ENCODE measurements at regions not wholly inside any gene's neighbourhood (a gene's known extent, or its start where the extent isn't known, plus 50 kb on each side); places are given as distances from the start of the nearest gene placed in this dataset.

DNA sequence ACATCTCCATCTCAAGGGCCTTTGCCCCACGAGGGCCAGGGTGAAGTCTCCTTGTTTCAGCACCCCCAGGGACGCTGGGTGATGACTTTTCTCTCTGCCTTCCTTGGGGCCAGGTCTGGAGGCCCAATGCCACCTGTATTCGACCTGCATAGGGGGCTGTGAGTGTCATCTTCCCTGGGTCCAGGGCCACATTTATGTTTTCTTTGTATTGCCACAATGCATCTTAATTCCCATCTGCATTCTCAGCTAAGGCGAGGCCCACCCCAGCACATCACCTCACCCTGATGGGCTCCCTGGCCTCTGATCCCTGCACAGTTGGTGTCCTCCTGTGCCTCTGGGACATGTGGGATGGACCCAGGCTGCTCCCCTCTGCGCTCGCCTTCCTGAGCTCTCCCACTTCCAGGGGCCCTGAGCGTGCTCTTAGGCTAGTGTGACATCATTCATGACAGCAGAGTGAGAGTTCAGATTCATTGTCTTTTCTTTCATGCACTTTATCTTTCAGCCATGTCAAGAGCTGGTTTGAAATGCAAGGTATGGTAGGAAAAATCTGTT, 122.0 kb upstream of the COPS8 start:
- DNase-seq (ENCODE audit: low read depth, low spot score), result no peak
- H3K9me3 ChIP-seq (ENCODE audit: insufficient read depth, low read length), result peaks cover 12% of the 10 kb centered on the region; the same call in 1 of the 2 replicates
- no peak for TF ChIP-seq ZNF274 (IDR thresholded peaks at IDR 0.05; ENCODE audit: low read depth, low read length)
- H3K4me3 ChIP-seq (ENCODE audit: insufficient read length, low read depth), result no peak overlapping the region
- H3K9ac ChIP-seq (ENCODE audit: insufficient read length, low read depth), result no peak overlapping the region
- no peaks in the 10 kb centered on the region for H3K36me3 ChIP-seq (ENCODE audit: insufficient read depth, insufficient read length, low read length)
- no peaks in the 10 kb centered on the region for H3K27me3 ChIP-seq (ENCODE audit: insufficient read depth, insufficient read length)
- peaks cover 3% of the 10 kb centered on the region for H3K4me1 ChIP-seq (ENCODE audit: insufficient read depth, insufficient read length)

DNA sequence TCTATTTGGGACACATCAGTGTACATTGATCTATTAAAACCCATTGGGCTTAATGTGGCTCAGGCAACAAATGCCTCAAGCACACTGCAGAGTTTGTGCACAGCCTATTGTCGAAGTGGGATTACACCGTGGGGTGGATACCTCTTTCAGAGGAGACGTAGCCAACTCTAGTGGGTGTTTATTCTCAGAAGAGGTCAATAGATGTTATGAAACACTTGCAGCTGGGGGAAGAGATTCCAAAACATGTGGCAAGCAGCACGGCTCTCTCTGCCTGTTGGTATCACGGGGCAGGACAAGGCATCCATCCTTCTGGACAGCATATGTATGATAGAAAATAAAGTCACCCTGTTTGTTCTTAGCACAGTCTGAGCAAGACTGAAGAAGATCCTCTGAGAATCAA, 121.4 kb upstream of the COPS8 start:
- no peaks in the 10 kb centered on the region for H3K36me3 ChIP-seq (ENCODE audit: insufficient read depth, insufficient read length, low read length)
- no peak for DNase-seq (ENCODE audit: low read depth, low spot score)

GRCh38 chr2:236965021-236965840, 120.5 kb upstream of the COPS8 start:
- H3K9me3 ChIP-seq (ENCODE audit: insufficient read depth, low read length), result peaks cover 12% of the 10 kb centered on the region; the same call in 1 of the 2 replicates
- no peaks in the 10 kb centered on the region for H3K27me3 ChIP-seq (ENCODE audit: insufficient read depth, insufficient read length)
- TF ChIP-seq ZNF274 (IDR thresholded peaks at IDR 0.05; ENCODE audit: low read depth, low read length) (no peak), YY1 (IDR thresholded peaks at IDR 0.05; ENCODE audit: insufficient read depth, insufficient read length) (no peak)
- peaks cover 3% of the 10 kb centered on the region for H3K4me1 ChIP-seq (ENCODE audit: insufficient read depth, insufficient read length)
- H3K36me3 ChIP-seq (ENCODE audit: insufficient read depth, insufficient read length, low read length), result no peaks in the 10 kb centered on the region
- DNase-seq (ENCODE audit: low read depth, low spot score), result peak; percentile 38
- H3K9ac ChIP-seq (ENCODE audit: insufficient read length, low read depth), result no peak overlapping the region
- no peak overlapping the region for H3K4me3 ChIP-seq (ENCODE audit: insufficient read length, low read depth)

More for the DNA sequence above, 121.4 kb upstream of the COPS8 start:
- no peak for TF ChIP-seq YY1 (IDR thresholded peaks at IDR 0.05; ENCODE audit: insufficient read depth, insufficient read length)
- no peak for TF ChIP-seq SUZ12 (IDR thresholded peaks at IDR 0.05; ENCODE audit: extremely low read depth, insufficient read depth, insufficient read length)
- TF ChIP-seq ZNF274 (IDR thresholded peaks at IDR 0.05; ENCODE audit: low read depth, low read length), result no peak
- Histone ChIP-seq H3K9ac (ENCODE audit: insufficient read length, low read depth) (no peak overlapping the region), H3K27me3 (ENCODE audit: insufficient read depth, insufficient read length) (no peaks in the 10 kb centered on the region), H3K4me3 (ENCODE audit: insufficient read length, low read depth) (no peak overlapping the region), H3K4me1 (ENCODE audit: insufficient read depth, insufficient read length) (peaks cover 3% of the 10 kb centered on the region), H3K9me3 (ENCODE audit: insufficient read depth, low read length) (peaks cover 12% of the 10 kb centered on the region; the same call in 1 of the 2 replicates)

GRCh38 chr2:236965841-236966096, 119.9 kb upstream of the COPS8 start:
- peaks cover 3% of the 10 kb centered on the region for H3K4me1 ChIP-seq (ENCODE audit: insufficient read depth, insufficient read length)
- H3K36me3 ChIP-seq (ENCODE audit: insufficient read depth, insufficient read length, low read length), result no peaks in the 10 kb centered on the region
- no peak for DNase-seq (ENCODE audit: low read depth, low spot score)
- H3K4me3 ChIP-seq (ENCODE audit: insufficient read length, low read depth), result no peak overlapping the region
- H3K9me3 ChIP-seq (ENCODE audit: insufficient read depth, low read length), result peaks cover 12% of the 10 kb centered on the region; the same call in 1 of the 2 replicates
- no peak overlapping the region for H3K9ac ChIP-seq (ENCODE audit: insufficient read length, low read depth)
- H3K27me3 ChIP-seq (ENCODE audit: insufficient read depth, insufficient read length), result no peaks in the 10 kb centered on the region
- TF ChIP-seq SUZ12 (IDR thresholded peaks at IDR 0.05; ENCODE audit: extremely low read depth, insufficient read depth, insufficient read length) (no peak), ZNF274 (IDR thresholded peaks at IDR 0.05; ENCODE audit: low read depth, low read length) (no peak), YY1 (IDR thresholded peaks at IDR 0.05; ENCODE audit: insufficient read depth, insufficient read length) (no peak)

DNA sequence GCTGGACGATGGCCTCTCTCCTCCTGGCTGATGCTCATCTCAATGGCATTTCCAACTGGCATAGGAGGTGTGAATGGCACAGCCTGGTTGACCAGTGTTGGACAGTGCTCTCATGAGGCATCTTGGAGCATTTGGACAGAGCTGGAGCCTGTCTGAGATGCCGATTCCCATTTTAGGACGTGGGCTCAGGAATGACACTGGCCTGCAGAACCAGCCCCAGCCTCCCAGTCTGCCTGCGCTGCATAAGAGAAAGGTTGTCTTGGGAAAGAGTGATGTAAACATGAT, 118.2 kb upstream of the COPS8 start:
- no peak overlapping the region for H3K4me3 ChIP-seq (ENCODE audit: insufficient read length, low read depth)
- H3K4me1 ChIP-seq (ENCODE audit: insufficient read depth, insufficient read length), result peaks cover 7% of the 10 kb centered on the region
- H3K27me3 ChIP-seq (ENCODE audit: insufficient read depth, insufficient read length), result no peaks in the 10 kb centered on the region
- no peak for DNase-seq (ENCODE audit: low read depth, low spot score)
- H3K9ac ChIP-seq (ENCODE audit: insufficient read length, low read depth), result no peak overlapping the region
- H3K36me3 ChIP-seq (ENCODE audit: insufficient read depth, insufficient read length, low read length), result no peaks in the 10 kb centered on the region
- H3K9me3 ChIP-seq (ENCODE audit: insufficient read depth, low read length), result peaks cover 12% of the 10 kb centered on the region; the same call in 1 of the 2 replicates
- TF ChIP-seq SUZ12 (IDR thresholded peaks at IDR 0.05; ENCODE audit: extremely low read depth, insufficient read depth, insufficient read length) (no peak), YY1 (IDR thresholded peaks at IDR 0.05; ENCODE audit: insufficient read depth, insufficient read length) (no peak), ZNF274 (IDR thresholded peaks at IDR 0.05; ENCODE audit: low read depth, low read length) (no peak)

DNA sequence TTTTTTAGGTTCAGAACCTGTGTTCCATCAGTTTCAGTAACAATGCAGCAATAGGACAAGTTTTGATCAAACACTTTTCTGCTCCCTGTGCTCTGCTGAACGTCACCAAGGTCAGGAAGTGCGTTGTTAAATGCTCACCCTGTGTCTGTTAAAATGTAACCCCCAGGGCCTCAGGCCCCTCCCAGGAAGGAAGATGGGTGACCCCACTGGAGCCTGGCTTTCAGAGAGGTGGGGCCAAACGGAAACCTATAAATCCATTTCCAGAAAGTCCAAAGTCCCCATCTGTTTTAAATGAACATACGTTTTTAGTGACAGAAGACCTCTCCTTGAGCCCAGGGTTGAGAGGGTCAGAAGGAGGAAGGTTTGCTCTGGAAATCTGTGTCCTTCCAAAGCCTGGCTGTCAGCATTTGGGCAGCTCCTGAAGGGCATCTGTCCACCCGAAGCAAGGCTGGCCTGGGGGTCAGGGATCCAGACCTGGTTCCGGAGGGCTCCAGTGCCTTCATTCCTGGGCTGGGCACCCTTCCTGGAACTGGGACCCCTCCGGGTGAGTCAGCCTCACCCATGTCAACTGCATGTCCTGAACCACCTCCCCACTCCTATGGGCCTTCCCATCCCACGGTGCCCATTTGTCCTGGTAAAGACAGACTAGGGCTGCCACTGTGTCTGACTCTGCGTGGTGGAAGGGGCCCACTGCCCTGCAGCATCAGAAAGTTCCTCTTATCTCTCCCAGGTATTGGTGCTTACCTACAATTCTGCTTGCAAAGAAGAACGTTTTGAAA, 117.4 kb upstream of the COPS8 start:
- DNase-seq (ENCODE audit: low read depth, low spot score), result no peak
- Histone ChIP-seq H3K9me3 (ENCODE audit: insufficient read depth, low read length) (peaks cover 12% of the 10 kb centered on the region; the same call in 1 of the 2 replicates), H3K27me3 (ENCODE audit: insufficient read depth, insufficient read length) (no peaks in the 10 kb centered on the region), H3K9ac (ENCODE audit: insufficient read length, low read depth) (no peak overlapping the region), H3K36me3 (ENCODE audit: insufficient read depth, insufficient read length, low read length) (no peaks in the 10 kb centered on the region), H3K4me1 (ENCODE audit: insufficient read depth, insufficient read length) (peaks cover 7% of the 10 kb centered on the region), H3K4me3 (ENCODE audit: insufficient read length, low read depth) (no peak overlapping the region)
- TF ChIP-seq ZNF274 (IDR thresholded peaks at IDR 0.05; ENCODE audit: low read depth, low read length) (no peak), YY1 (IDR thresholded peaks at IDR 0.05; ENCODE audit: insufficient read depth, insufficient read length) (no peak), SUZ12 (IDR thresholded peaks at IDR 0.05; ENCODE audit: extremely low read depth, insufficient read depth, insufficient read length) (no peak)

DNA sequence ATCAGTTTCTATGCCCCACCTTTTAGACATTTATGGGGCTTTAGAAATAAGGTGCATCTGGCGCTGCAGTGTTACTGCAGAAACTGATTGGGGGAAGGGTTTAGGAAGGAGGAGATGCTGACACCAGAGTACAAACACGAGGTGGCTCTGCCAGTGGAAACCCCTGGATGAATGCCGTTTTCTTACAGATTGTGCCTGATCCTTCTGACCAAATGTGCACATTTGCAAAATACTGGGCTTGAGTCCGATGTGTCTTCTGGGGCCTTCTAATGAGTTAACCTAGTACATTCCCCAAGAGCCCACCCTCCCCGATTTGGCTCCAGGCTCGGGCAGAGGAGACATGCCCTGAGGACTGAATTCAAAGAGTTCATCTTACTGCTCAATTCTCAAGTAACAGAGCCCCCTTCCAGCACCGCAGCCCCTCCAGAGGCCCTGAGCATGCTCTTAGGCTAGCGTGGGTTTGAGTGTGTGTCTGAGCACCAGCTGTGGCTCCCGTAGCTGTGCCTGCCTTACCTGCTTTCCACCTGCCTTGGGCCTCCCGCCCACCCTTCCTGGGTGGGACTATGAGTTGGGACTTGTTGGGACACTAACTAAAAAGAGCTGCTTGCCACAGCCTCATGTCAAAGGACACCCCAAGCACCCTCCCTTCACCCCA, 116.7 kb upstream of the COPS8 start:
- no peak for DNase-seq (ENCODE audit: low read depth, low spot score)
- Histone ChIP-seq H3K9me3 (ENCODE audit: insufficient read depth, low read length) (peaks cover 12% of the 10 kb centered on the region; the same call in 1 of the 2 replicates), H3K27me3 (ENCODE audit: insufficient read depth, insufficient read length) (no peaks in the 10 kb centered on the region), H3K36me3 (ENCODE audit: insufficient read depth, insufficient read length, low read length) (no peaks in the 10 kb centered on the region), H3K4me3 (ENCODE audit: insufficient read length, low read depth) (no peak overlapping the region), H3K9ac (ENCODE audit: insufficient read length, low read depth) (no peak overlapping the region), H3K4me1 (ENCODE audit: insufficient read depth, insufficient read length) (peaks cover 7% of the 10 kb centered on the region)
- TF ChIP-seq SUZ12 (IDR thresholded peaks at IDR 0.05; ENCODE audit: extremely low read depth, insufficient read depth, insufficient read length), result no peak
- no peak for TF ChIP-seq YY1 (IDR thresholded peaks at IDR 0.05; ENCODE audit: insufficient read depth, insufficient read length)
- no peak for TF ChIP-seq ZNF274 (IDR thresholded peaks at IDR 0.05; ENCODE audit: low read depth, low read length)

Measured in NT2/D1 (cell line).